ENCODE measurements at regions not wholly inside any gene's neighbourhood (a gene's known extent, or its start where the extent isn't known, plus 50 kb on each side); places are given as distances from the start of the nearest gene placed in this dataset.

GRCh38 chr10:55272886-55273285 is 471.9 kb upstream of the PCDH15 start (continued):
- TF ChIP-seq NFYB (CRISPR knock-in tag; conservative IDR thresholded peaks at IDR 0.05; ENCODE audit: low read depth), result no peak
- TF ChIP-seq GTF2I (CRISPR knock-in tag; conservative IDR thresholded peaks at IDR 0.05), result no peak

DNA sequence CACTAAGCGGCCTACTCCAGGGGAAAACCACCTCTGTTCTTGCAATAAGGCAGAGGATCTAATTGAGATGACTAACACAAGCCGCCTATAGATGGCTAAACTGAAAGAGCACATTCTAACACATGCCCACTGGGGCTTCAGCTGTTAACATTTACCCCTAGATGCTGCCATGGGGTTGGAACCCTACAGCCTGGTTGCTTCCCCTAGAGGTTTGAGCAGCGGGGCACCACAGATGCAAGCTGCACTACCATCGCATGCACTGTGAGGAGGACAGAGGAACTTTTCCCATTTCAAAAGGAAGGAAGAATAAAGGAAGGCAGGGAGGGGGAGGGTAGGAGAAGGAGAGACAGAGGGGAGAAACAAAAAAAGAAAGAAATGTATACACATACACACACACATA is 465.8 kb upstream of the PCDH15 start:
- no peaks in the 10 kb centered on the region for H3K36me3 Mint-ChIP-seq
- no peak overlapping the region for H3K27ac Mint-ChIP-seq
- no peak overlapping the region for H3K4me3 Mint-ChIP-seq
- POLR2A ChIA-PET, result no interaction called here
- DNase-seq (ENCODE audit: low spot score) (no peak), ATAC-seq (peak; percentile 41)
- peaks cover 37% of the 10 kb centered on the region for H3K4me1 Mint-ChIP-seq
- CTCF ChIA-PET, result interaction anchor here (1.0 kb wide), 1 partner anchor 175 kb away, joined by 4 read pairs; no protein-coding TSS in a partner anchor
- TF ChIP-seq SP1 (CRISPR knock-in tag; conservative IDR thresholded peaks at IDR 0.05), result peak; percentile 20; the same call in 1 of the 2 replicates
- TF ChIP-seq, protein P1, sequence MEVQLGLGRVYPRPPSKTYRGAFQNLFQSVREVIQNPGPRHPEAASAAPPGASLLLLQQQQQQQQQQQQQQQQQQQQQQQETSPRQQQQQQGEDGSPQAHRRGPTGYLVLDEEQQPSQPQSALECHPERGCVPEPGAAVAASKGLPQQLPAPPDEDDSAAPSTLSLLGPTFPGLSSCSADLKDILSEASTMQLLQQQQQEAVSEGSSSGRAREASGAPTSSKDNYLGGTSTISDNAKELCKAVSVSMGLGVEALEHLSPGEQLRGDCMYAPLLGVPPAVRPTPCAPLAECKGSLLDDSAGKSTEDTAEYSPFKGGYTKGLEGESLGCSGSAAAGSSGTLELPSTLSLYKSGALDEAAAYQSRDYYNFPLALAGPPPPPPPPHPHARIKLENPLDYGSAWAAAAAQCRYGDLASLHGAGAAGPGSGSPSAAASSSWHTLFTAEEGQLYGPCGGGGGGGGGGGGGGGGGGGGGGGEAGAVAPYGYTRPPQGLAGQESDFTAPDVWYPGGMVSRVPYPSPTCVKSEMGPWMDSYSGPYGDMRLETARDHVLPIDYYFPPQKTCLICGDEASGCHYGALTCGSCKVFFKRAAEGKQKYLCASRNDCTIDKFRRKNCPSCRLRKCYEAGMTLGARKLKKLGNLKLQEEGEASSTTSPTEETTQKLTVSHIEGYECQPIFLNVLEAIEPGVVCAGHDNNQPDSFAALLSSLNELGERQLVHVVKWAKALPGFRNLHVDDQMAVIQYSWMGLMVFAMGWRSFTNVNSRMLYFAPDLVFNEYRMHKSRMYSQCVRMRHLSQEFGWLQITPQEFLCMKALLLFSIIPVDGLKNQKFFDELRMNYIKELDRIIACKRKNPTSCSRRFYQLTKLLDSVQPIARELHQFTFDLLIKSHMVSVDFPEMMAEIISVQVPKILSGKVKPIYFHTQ (CRISPR knock-in tag; IDR thresholded peaks at IDR 0.05), result no peak
- no peaks in the 10 kb centered on the region for H3K27me3 Mint-ChIP-seq (ENCODE audit: low read depth)
- no peaks in the 10 kb centered on the region for H3K9me3 Mint-ChIP-seq

DNA sequence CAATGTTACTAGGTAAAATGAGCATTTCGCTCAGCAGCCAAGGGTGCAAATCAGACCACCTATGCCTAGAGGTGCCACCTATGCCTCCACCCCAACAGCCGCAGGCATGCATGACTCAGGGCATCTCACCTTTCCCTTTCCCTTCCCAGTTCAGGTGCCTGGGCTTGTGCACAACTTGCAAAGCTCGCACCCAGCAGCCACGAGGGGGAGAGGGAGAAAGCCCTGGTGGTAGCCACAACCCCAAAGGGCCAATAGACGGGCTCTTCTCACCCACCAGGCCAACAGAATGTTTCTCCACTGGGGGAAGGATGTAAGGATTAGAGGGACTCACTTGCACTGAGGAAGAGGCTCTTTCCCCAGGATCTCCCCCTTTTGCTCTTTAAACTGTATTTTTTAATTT is 462.3 kb upstream of the PCDH15 start:
- Mint-ChIP-seq H3K4me3 (no peak overlapping the region), H3K36me3 (no peaks in the 10 kb centered on the region), H3K27me3 (ENCODE audit: low read depth) (no peaks in the 10 kb centered on the region), H3K4me1 (peaks cover 61% of the 10 kb centered on the region), H3K9me3 (no peaks in the 10 kb centered on the region), H3K27ac (no peak overlapping the region)
- ChIA-PET POLR2A (no interaction called here), CTCF (interaction anchor here (1.8 to 2.0 kb wide), 2 partner anchors 171 to 462 kb away, joined by 4 to 9 read pairs; partner anchors contain the start of gene PCDH15)
- no peak for DNase-seq (ENCODE audit: low spot score)
- TF ChIP-seq, protein P1 (CRISPR knock-in tag; IDR thresholded peaks at IDR 0.05), result no peak
- TF ChIP-seq CBFB (CRISPR knock-in tag; IDR thresholded peaks at IDR 0.05; ENCODE audit: low read depth) (no peak), CDX4 (CRISPR knock-in tag; IDR thresholded peaks at IDR 0.05; ENCODE audit: borderline replicate concordance) (no peak)
- ATAC-seq, result no peak

- peaks cover 19% of the 10 kb centered on the region for H3K4me1 Mint-ChIP-seq
- ATAC-seq (peak; percentile 84), DNase-seq (ENCODE audit: low spot score) (no peak)
- no peak overlapping the region for H3K4me3 Mint-ChIP-seq
- ChIA-PET POLR2A (no interaction called here), CTCF (no interaction called here)
- no peaks in the 10 kb centered on the region for H3K36me3 Mint-ChIP-seq
- H3K27ac Mint-ChIP-seq, result no peak overlapping the region
- H3K27me3 Mint-ChIP-seq (ENCODE audit: low read depth), result no peaks in the 10 kb centered on the region
- no peaks in the 10 kb centered on the region for H3K9me3 Mint-ChIP-seq
- TF ChIP-seq, protein P2, sequence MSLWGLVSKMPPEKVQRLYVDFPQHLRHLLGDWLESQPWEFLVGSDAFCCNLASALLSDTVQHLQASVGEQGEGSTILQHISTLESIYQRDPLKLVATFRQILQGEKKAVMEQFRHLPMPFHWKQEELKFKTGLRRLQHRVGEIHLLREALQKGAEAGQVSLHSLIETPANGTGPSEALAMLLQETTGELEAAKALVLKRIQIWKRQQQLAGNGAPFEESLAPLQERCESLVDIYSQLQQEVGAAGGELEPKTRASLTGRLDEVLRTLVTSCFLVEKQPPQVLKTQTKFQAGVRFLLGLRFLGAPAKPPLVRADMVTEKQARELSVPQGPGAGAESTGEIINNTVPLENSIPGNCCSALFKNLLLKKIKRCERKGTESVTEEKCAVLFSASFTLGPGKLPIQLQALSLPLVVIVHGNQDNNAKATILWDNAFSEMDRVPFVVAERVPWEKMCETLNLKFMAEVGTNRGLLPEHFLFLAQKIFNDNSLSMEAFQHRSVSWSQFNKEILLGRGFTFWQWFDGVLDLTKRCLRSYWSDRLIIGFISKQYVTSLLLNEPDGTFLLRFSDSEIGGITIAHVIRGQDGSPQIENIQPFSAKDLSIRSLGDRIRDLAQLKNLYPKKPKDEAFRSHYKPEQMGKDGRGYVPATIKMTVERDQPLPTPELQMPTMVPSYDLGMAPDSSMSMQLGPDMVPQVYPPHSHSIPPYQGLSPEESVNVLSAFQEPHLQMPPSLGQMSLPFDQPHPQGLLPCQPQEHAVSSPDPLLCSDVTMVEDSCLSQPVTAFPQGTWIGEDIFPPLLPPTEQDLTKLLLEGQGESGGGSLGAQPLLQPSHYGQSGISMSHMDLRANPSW (CRISPR knock-in tag; conservative IDR thresholded peaks at IDR 0.05; ENCODE audit: low read depth), result no peak
- TF ChIP-seq ZNF425 (CRISPR knock-in tag; conservative IDR thresholded peaks at IDR 0.05) (no peak), ZBTB43 (CRISPR knock-in tag; IDR thresholded peaks at IDR 0.05) (no peak)
These were observed 441.5 kb upstream of the PCDH15 start for GRCh38 chr10:55242544-55242943.

Data from WTC11 (cell line).